Testis (tissue), 2 donors: ENCODE measurements at regions not wholly inside any gene's neighbourhood (a gene's known extent, or its start where the extent isn't known, plus 50 kb on each side); places are given as distances from the start of the nearest gene placed in this dataset.

Source experiments
- CTCF ChIP-seq, 3 experiments: fragments of 450-650 bp in 2 of 3; fragments of 200-600 bp in 1 of 3; sonication (generic) in 1 of 3; IDR thresholded peaks; one replicate each; pipeline ENCODE4 v1.5.1; 2016 to 2019; ENCODE audit warnings: antibody characterized with exemption in 3 of 3, mild to moderate bottlenecking in 2 of 3, moderate library complexity in 1 of 3
- POLR2A ChIP-seq: fragments of 450-650 bp; IDR thresholded peaks from one replicate; pipeline ENCODE4 v1.6.1; 2017; ENCODE audit warnings: antibody characterized with exemption, mild to moderate bottlenecking, moderate library complexity

- TF ChIP-seq CTCF (IDR thresholded peaks at IDR 0.05) (no peak), POLR2A (no peak)
Observed at GRCh38 chr2:204032301-204032700, 95.7 kb downstream of the ICOS start.
